IMR-90 (cell line): ENCODE measurements at regions not wholly inside any gene's neighbourhood (a gene's known extent, or its start where the extent isn't known, plus 50 kb on each side); places are given as distances from the start of the nearest gene placed in this dataset.

ENCODE experiments used
- ATAC-seq: fragments of 200-7000 bp; cut with Tn5 transposase; 2 replicates; pipeline ENCODE4 v1.9.1; 2020; ENCODE audit warnings: low read depth, mild to moderate bottlenecking, moderate library complexity
- BruUV-seq: library from RNA; stranded (reverse); fragments of 400-500 nt; replicated peaks from 2 replicates; lab custom pipeline; 2021; lab: Mats Ljungman, UMichigan
- CTCF ChIA-PET: fragments of 300-600 bp; formaldehyde crosslinking; extraction: SDS; loops from one replicate; lab custom pipeline; 2021; ENCODE audit warnings: antibody characterized with exemption; lab: Yijun Ruan, JAX
- POLR2A ChIA-PET: fragments of 300-600 bp; sonication (Branson Sonifier 250); formaldehyde crosslinking; loops from one replicate; lab custom pipeline; 2022; ENCODE audit warnings: antibody characterized with exemption; ENCODE audit not compliant: unreplicated experiment; lab: Charles Lee
- DNase-seq: peaks from one replicate; pipeline ENCODE4 v3.0.0; 2013
- H2AFZ ChIP-seq: replicated peaks from 2 replicates; pipeline ENCODE3; 2013; ENCODE audit warnings: low read length, mild to moderate bottlenecking; ENCODE audit not compliant: poor library complexity
- H2AK5ac ChIP-seq: 2 replicates; pipeline ENCODE4 v1.6.1; 2013; ENCODE audit warnings: low read depth, low read length, inconsistent platforms
- H2AK9ac ChIP-seq: replicated peaks from 2 replicates; pipeline ENCODE3; 2013; ENCODE audit warnings: mild to moderate bottlenecking, low read depth, low read length, moderate library complexity; ENCODE audit not compliant: poor library complexity
- H2BK120ac ChIP-seq: 2 replicates; pipeline ENCODE4 v1.6.1; 2013; ENCODE audit warnings: low read depth, low read length, inconsistent platforms
- H2BK15ac ChIP-seq: 3 replicates; pipeline ENCODE4 v1.6.1; 2013; ENCODE audit warnings: low read depth, low read length, inconsistent platforms
- H2BK20ac ChIP-seq: 2 replicates; pipeline ENCODE4 v1.6.1; 2013; ENCODE audit warnings: low read depth, mild to moderate bottlenecking, inconsistent platforms, low read length, moderate library complexity
- H2BK5ac ChIP-seq: 2 replicates; pipeline ENCODE4 v1.6.1; 2013; ENCODE audit warnings: mild to moderate bottlenecking, low read depth, low read length, inconsistent platforms; ENCODE audit not compliant: poor library complexity, severe bottlenecking
- H3K14ac ChIP-seq: replicated peaks from 2 replicates; pipeline ENCODE4 v1.6.1; 2013; ENCODE audit warnings: low read depth, low read length, inconsistent platforms
- H3K18ac ChIP-seq: 2 replicates; pipeline ENCODE4 v1.6.1; 2013; ENCODE audit warnings: low read depth, low read length, control low read depth
- H3K23ac ChIP-seq: 2 replicates; pipeline ENCODE4 v1.6.1; 2013; ENCODE audit warnings: low read depth, low read length, inconsistent platforms
- H3K27ac ChIP-seq: 2 replicates; pipeline ENCODE4 v1.5.1; 2013; ENCODE audit warnings: mild to moderate bottlenecking, control low read depth, low read length; ENCODE audit not compliant: insufficient read depth
- H3K27me3 ChIP-seq: 2 replicates; pipeline ENCODE4 v1.6.1; 2013; ENCODE audit warnings: low read length; ENCODE audit not compliant: control insufficient read depth, insufficient read depth
- H3K36me3 ChIP-seq: 2 replicates; pipeline ENCODE4 v1.6.1; 2013; ENCODE audit warnings: low read length, mixed read lengths; ENCODE audit not compliant: control insufficient read depth, insufficient read depth
- H3K4ac ChIP-seq: 2 replicates; pipeline ENCODE4 v1.6.1; 2013; ENCODE audit warnings: low read depth, low read length, inconsistent platforms
- H3K4me1 ChIP-seq: 2 replicates; pipeline ENCODE4 v1.6.1; 2013; ENCODE audit warnings: low read length, mixed read lengths; ENCODE audit not compliant: control insufficient read depth, insufficient read depth
- H3K4me2 ChIP-seq: 2 replicates; pipeline ENCODE4 v1.6.1; 2013; ENCODE audit warnings: low read depth, mild to moderate bottlenecking, control low read depth, low read length, moderate library complexity
- H3K4me3 ChIP-seq: 2 replicates; pipeline ENCODE4 v1.5.1; 2013; ENCODE audit warnings: low read depth, mild to moderate bottlenecking, control low read depth, low read length, moderate library complexity; ENCODE audit not compliant: insufficient read depth
- H3K56ac ChIP-seq: 2 replicates; pipeline ENCODE4 v1.6.1; 2013; ENCODE audit warnings: low read length, inconsistent platforms; ENCODE audit not compliant: insufficient read depth; ENCODE audit errors: extremely low read depth
- H3K79me1 ChIP-seq, 2 experiments: 2 replicates each; pipeline ENCODE4 v1.6.1; 2013; ENCODE audit warnings: low read length in 2 of 2, inconsistent platforms in 1 of 2, low read depth in 1 of 2
- H3K9ac ChIP-seq: 2 replicates; pipeline ENCODE4 v1.6.1; 2013; ENCODE audit warnings: low read depth, low read length, control low read depth
- H3K9me1 ChIP-seq: 2 replicates; pipeline ENCODE4 v1.6.1; 2013; ENCODE audit warnings: low read length, inconsistent platforms; ENCODE audit not compliant: insufficient read depth
- H3K9me3 ChIP-seq: 2 replicates; pipeline ENCODE4 v1.6.1; 2013; ENCODE audit warnings: low read length; ENCODE audit not compliant: control insufficient read depth, insufficient read depth
- H4K20me1 ChIP-seq: 2 replicates; pipeline ENCODE4 v1.6.1; 2013; ENCODE audit warnings: low read length, inconsistent platforms; ENCODE audit not compliant: insufficient read depth
- H4K5ac ChIP-seq: 2 replicates; pipeline ENCODE4 v1.6.1; 2013; ENCODE audit warnings: mild to moderate bottlenecking, low read depth, low read length, control low read depth
- H4K8ac ChIP-seq, 2 experiments: 2 replicates each; pipeline ENCODE4 v1.6.1; 2013; ENCODE audit warnings: low read depth in 2 of 2, low read length in 2 of 2, control low read depth in 1 of 2, inconsistent platforms in 1 of 2
- H4K91ac ChIP-seq: 2 replicates; pipeline ENCODE4 v1.6.1; 2013; ENCODE audit warnings: low read depth, low read length, inconsistent platforms; ENCODE audit not compliant: insufficient read depth
- BHLHE40 ChIP-seq: fragments of 150-350 bp; IDR thresholded peaks from 2 replicates; pipeline ENCODE4 v1.6.1; 2016; ENCODE audit warnings: mild to moderate bottlenecking, low read depth, low read length
- FOS ChIP-seq: fragments of 150-350 bp; IDR thresholded peaks from 2 replicates; pipeline ENCODE4 v1.6.1; 2016; ENCODE audit warnings: low read depth, low read length
- MAZ ChIP-seq: IDR thresholded peaks from 2 replicates; pipeline ENCODE4 v1.6.1; 2012; ENCODE audit warnings: low read depth, mild to moderate bottlenecking, low read length, improper control_type of control experiment, moderate library complexity, borderline replicate concordance
- MXI1 ChIP-seq: IDR thresholded peaks from 2 replicates; pipeline ENCODE4 v1.6.1; 2012; ENCODE audit warnings: low read depth, mild to moderate bottlenecking, low read length, moderate library complexity, borderline replicate concordance
- NFE2L2 ChIP-seq: fragments of 150-350 bp; IDR thresholded peaks from 2 replicates; pipeline ENCODE4 v1.6.1; 2016; ENCODE audit warnings: low read depth, mild to moderate bottlenecking, low read length
- POLR2A ChIP-seq: IDR thresholded peaks from 2 replicates; pipeline ENCODE4 v1.6.1; 2012; ENCODE audit warnings: mild to moderate bottlenecking, low read depth, low read length
- RAD21 ChIP-seq: IDR thresholded peaks from 2 replicates; pipeline ENCODE4 v1.6.1; 2012; ENCODE audit warnings: low read length, improper control_type of control experiment
- RFX5 ChIP-seq: IDR thresholded peaks from 2 replicates; pipeline ENCODE4 v1.8.0; 2012; ENCODE audit warnings: low read depth, mild to moderate bottlenecking, low read length, moderate library complexity
- WGBS, 2 experiments: methylation state at CpG; one replicate each; pipeline versions ENCODE4 v1.1.5 to v1.1.7; 2013; ENCODE audit warnings: missing lambda C conversion rate in 2 of 2; ENCODE audit not compliant: insufficient read length in 1 of 2; ENCODE audit errors: extremely low coverage in 2 of 2; 5-methylcytosine and 5-hydroxymethylcytosine counted together
- dilution Hi-C: fragments of 300-500 bp; cut with HindIII; formaldehyde crosslinking; loops from one replicate; pipeline ENCODE4 v1.14.3; 2018; ENCODE audit warnings: low sequenced_read_pairs; ENCODE audit not compliant: unreplicated experiment
- in situ Hi-C: fragments of 300-500 bp; cut with MboI; formaldehyde crosslinking; loops from 3 replicates; pipeline ENCODE4 v1.14.3; 2019; ENCODE audit warnings: low sequenced_read_pairs, inconsistent platforms, mixed read lengths
- intact Hi-C: fragments of 100-400 bp; cut with micrococcal nuclease; formaldehyde crosslinking; loops from 2 replicates; pipeline ENCODE4 v1.10.0; 2022
- TF ChIP-seq, protein P1 (sequence below): fragments of 150-350 bp; IDR thresholded peaks from 2 replicates; pipeline ENCODE4 v1.6.1; 2017; ENCODE audit warnings: mild to moderate bottlenecking, antibody characterized with exemption, low read length, low read depth
- TF ChIP-seq, protein P2 (sequence below): fragments of 150-350 bp; IDR thresholded peaks from 2 replicates; pipeline ENCODE4 v1.6.1; 2016; ENCODE audit warnings: low read depth, mild to moderate bottlenecking, low read length, moderate library complexity, borderline replicate concordance

GRCh38 chr5:124995421-124995820, 249.0 kb upstream of the ZNF608 start:
- Histone ChIP-seq H3K4me1 (peaks cover 13% of the 10 kb centered on the region), H2AK9ac (no peak overlapping the region), H2BK15ac (0 out of 3 replicates have a peak overlapping the region, but pooled peaks have one; percentile 78), H3K79me1 (no peaks in the 10 kb centered on the region), H2BK5ac (peak overlapping the region; percentile 76), H3K9ac (no peak overlapping the region), H2BK120ac (0 out of 2 replicates have a peak overlapping the region, but pooled peaks have one; percentile 82), H4K8ac (no peak overlapping the region), H3K23ac (no peak overlapping the region), H3K14ac (no peak overlapping the region), H2BK20ac (no peak overlapping the region), H3K4ac (no peak overlapping the region), H4K5ac (no peak overlapping the region), H3K4me3 (no peak overlapping the region), H3K36me3 (no peaks in the 10 kb centered on the region), H2AFZ (no peak overlapping the region), H3K27ac (no peak overlapping the region; the same call in 1 of the 2 replicates), H3K9me3 (no peaks in the 10 kb centered on the region), H3K56ac (no peak overlapping the region), H2AK5ac (no peak overlapping the region), H3K9me1 (peaks cover 2% of the 10 kb centered on the region; the same call in 1 of the 2 replicates), H4K91ac (no peak overlapping the region), H3K18ac (no peak overlapping the region), H3K4me2 (no peak overlapping the region), H4K20me1 (no peaks in the 10 kb centered on the region), H3K27me3 (no peaks in the 10 kb centered on the region)
- WGBS, 2 experiments = no CpG with 5 or more reads among the region's 4 CpGs
- POLR2A ChIA-PET = interaction anchor here (0.6 kb wide), 1 partner anchor 249 kb away, joined by 3 read pairs; no protein-coding TSS in a partner anchor
- no peak for TF ChIP-seq MXI1
- no peak for TF ChIP-seq BHLHE40
- TF ChIP-seq NFE2L2 = no peak
- TF ChIP-seq POLR2A = no peak
- no peak for TF ChIP-seq RFX5
- TF ChIP-seq, protein P1, sequence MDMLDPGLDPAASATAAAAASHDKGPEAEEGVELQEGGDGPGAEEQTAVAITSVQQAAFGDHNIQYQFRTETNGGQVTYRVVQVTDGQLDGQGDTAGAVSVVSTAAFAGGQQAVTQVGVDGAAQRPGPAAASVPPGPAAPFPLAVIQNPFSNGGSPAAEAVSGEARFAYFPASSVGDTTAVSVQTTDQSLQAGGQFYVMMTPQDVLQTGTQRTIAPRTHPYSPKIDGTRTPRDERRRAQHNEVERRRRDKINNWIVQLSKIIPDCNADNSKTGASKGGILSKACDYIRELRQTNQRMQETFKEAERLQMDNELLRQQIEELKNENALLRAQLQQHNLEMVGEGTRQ = no peak
- TF ChIP-seq FOS = no peak
- TF ChIP-seq, protein P2, sequence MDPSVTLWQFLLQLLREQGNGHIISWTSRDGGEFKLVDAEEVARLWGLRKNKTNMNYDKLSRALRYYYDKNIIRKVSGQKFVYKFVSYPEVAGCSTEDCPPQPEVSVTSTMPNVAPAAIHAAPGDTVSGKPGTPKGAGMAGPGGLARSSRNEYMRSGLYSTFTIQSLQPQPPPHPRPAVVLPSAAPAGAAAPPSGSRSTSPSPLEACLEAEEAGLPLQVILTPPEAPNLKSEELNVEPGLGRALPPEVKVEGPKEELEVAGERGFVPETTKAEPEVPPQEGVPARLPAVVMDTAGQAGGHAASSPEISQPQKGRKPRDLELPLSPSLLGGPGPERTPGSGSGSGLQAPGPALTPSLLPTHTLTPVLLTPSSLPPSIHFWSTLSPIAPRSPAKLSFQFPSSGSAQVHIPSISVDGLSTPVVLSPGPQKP = no peak
- TF ChIP-seq MAZ = no peak
- TF ChIP-seq RAD21 = no peak
- intact Hi-C loops (loop anchor here (10.0 kb wide), 1 partner anchor 489 kb away; no protein-coding TSS in a partner anchor), in situ Hi-C loops (no loop called here), dilution Hi-C loops (no loop called here)
- CTCF ChIA-PET = interaction anchor here (0.6 to 1.1 kb wide), 2 partner anchors 11 to 176 kb away, joined by 3 to 4 read pairs; no protein-coding TSS in a partner anchor
- BruUV-seq = no TSS peak
- ATAC-seq (peak; percentile 78), DNase-seq (peak; percentile 93)
